Renal cortex interstitium (tissue), 11 donors: ENCODE measurements at regions not wholly inside any gene's neighbourhood (a gene's known extent, or its start where the extent isn't known, plus 50 kb on each side); places are given as distances from the start of the nearest gene placed in this dataset.

Experiments
- DNase-seq, 11 donors: peaks; one replicate each; pipeline ENCODE4 v3.0.0-alpha.2; 2013; ENCODE audit warnings: low read depth in 9 of 11, low spot score in 4 of 11; ENCODE audit errors: extremely low read depth in 1 of 11

- no peak for DNase-seq
These were observed 803.3 kb upstream of the FAM98A start for GRCh38 chr2:34402376-34402775.

- no peak for DNase-seq
These were observed 802.1 kb upstream of the FAM98A start for GRCh38 chr2:34401186-34401585.

GRCh38 chr2:34388446-34388845, 789.3 kb upstream of the FAM98A start:
- no peak for DNase-seq

GRCh38 chr2:34387536-34387935, 788.4 kb upstream of the FAM98A start:
- no peak for DNase-seq

- peak in 4 of 11 donors; percentile 3 to 34 (median 20) for DNase-seq
These were observed 780.5 kb upstream of the FAM98A start for GRCh38 chr2:34379586-34379985.

GRCh38 chr2:34373586-34374233, 774.6 kb upstream of the FAM98A start:
- no peak for DNase-seq

- no peak for DNase-seq
These were observed 773.9 kb upstream of the FAM98A start for GRCh38 chr2:34372967-34373366.

GRCh38 chr2:34371711-34372110, 772.6 kb upstream of the FAM98A start:
- DNase-seq: no peak

GRCh38 chr2:34368304-34368703, 769.2 kb upstream of the FAM98A start:
- no peak for DNase-seq

- peak in 9 of 11 donors; percentile 13 to 39 (median 25) for DNase-seq
These were observed 766.8 kb upstream of the FAM98A start for GRCh38 chr2:34365932-34366331.

GRCh38 chr2:34365512-34365911, 766.4 kb upstream of the FAM98A start:
- DNase-seq: no peak

- DNase-seq: no peak
These were observed 754.5 kb upstream of the FAM98A start for GRCh38 chr2:34353509-34354113.

- no peak for DNase-seq
These were observed 750.4 kb upstream of the FAM98A start for GRCh38 chr2:34349527-34349926.

- no peak for DNase-seq
These were observed 745.9 kb upstream of the FAM98A start for GRCh38 chr2:34345030-34345429.

- DNase-seq: no peak
These were observed 741.2 kb upstream of the FAM98A start for GRCh38 chr2:34340307-34340706.

- DNase-seq: no peak
These were observed 738.6 kb upstream of the FAM98A start for GRCh38 chr2:34337735-34338134.

- DNase-seq: peak in 2 of 11 donors; percentile 8 to 10
These were observed 733.7 kb upstream of the FAM98A start for GRCh38 chr2:34332813-34333212.

- peak in 1 of 11 donors; percentile 20 for DNase-seq
These were observed 721.0 kb upstream of the FAM98A start for GRCh38 chr2:34320056-34320455.

GRCh38 chr2:34317797-34318196, 718.7 kb upstream of the FAM98A start:
- no peak for DNase-seq

- DNase-seq: no peak
These were observed 717.7 kb upstream of the FAM98A start for GRCh38 chr2:34316788-34317187.

GRCh38 chr2:34311816-34312215, 712.7 kb upstream of the FAM98A start:
- no peak for DNase-seq
